ENCODE measurements at regions not wholly inside any gene's neighbourhood (a gene's known extent, or its start where the extent isn't known, plus 50 kb on each side); places are given as distances from the start of the nearest gene placed in this dataset.

GRCh38 chr6:103720393-103720792, 1139.3 kb downstream of the HACE1 start:
- TF ChIP-seq CTCF (conservative IDR thresholded peaks at IDR 0.05; ENCODE audit: low read depth, low read length): no peak
- no peak for TF ChIP-seq EZH2 (IDR thresholded peaks at IDR 0.05; ENCODE audit: low read length, unreplicated experiment)

Measured in PC-3 (cell line).